ENCODE measurements at regions not wholly inside any gene's neighbourhood (a gene's known extent, or its start where the extent isn't known, plus 50 kb on each side); places are given as distances from the start of the nearest gene placed in this dataset.

DNA sequence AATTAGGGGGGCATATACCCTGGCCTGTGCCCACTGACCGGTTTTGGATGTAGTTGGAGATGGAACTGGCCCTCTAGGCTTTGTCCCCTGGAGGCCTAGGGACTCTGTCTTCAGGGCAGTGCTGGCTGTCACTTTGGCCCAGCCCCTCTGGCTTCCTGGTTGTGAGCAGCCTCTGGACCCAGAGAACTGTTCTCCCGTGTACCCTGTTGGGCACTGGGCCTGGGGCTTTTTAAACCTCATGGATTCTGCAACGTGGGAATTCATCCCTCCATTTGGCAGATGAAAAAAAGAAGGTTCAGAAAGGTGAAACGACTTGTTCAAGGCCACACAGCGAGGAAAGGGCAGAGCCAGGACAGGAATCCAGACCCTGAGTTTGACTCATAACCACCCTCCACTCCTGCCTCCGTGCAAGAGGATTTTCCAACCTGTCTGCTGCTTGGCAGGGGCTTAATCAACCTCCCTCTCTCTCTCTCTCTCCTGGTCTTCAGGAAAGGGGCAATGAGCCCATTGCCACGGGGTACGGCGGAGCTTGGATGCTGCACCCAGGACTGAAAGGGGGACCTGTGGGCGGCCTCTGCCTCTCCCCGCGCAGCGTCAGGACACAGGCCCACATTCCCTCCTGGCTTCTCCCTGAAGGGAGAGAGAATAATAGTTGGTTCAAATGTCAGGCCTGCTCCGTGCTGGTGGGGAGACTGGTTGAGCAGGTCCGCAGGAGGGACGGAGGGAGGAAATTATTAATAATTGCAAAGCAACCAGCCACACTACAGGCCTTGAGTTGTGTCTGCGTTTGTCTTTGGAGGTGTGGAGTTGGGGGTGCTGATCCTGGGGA lies 56.0 kb downstream of the CEBPB start:
- intact Hi-C loops (cut with micrococcal nuclease), result no loop called here
- DNase-seq (peak; percentile 69), ATAC-seq (no peak)
- peak overlapping the region; percentile 52 for H3K4me2 ChIP-seq (ENCODE audit: low read length)
- POLR2A ChIA-PET (ENCODE audit: unreplicated experiment), result no interaction called here
- peaks cover 5% of the 10 kb centered on the region for H3F3A ChIP-seq (ENCODE audit: low read length, unreplicated experiment)
- no peaks in the 10 kb centered on the region for H3K79me2 ChIP-seq (ENCODE audit: low read length)
- no peaks in the 10 kb centered on the region for H3K9me3 ChIP-seq (ENCODE audit: low read length)
- no peaks in the 10 kb centered on the region for H3K27me3 ChIP-seq (ENCODE audit: low read length)
- H3K27ac ChIP-seq (ENCODE audit: low read length), result peak overlapping the region; percentile 75
- CTCF ChIA-PET, result no interaction called here
- no peaks in the 10 kb centered on the region for H4K20me1 ChIP-seq (ENCODE audit: low read length)
- H3K9me2 ChIP-seq (replicated peaks; ENCODE audit: low read length), result no peaks in the 10 kb centered on the region
- no peak for TF ChIP-seq EZH2 (IDR thresholded peaks at IDR 0.05; ENCODE audit: low read length, unreplicated experiment)
- BruUV-seq (replicated peaks), result no TSS peak
- peaks cover 60% of the 10 kb centered on the region for H3K4me1 ChIP-seq (ENCODE audit: insufficient read depth, low read length)
- peak overlapping the region; percentile 26 for H3K9ac ChIP-seq (ENCODE audit: low read length)
- H2AFZ ChIP-seq (ENCODE audit: low read length), result peak overlapping the region; percentile 41
- H3K36me3 ChIP-seq (ENCODE audit: low read depth, low read length), result no peaks in the 10 kb centered on the region
- no peak overlapping the region for H3K4me3 ChIP-seq (ENCODE audit: low read length)

DNA sequence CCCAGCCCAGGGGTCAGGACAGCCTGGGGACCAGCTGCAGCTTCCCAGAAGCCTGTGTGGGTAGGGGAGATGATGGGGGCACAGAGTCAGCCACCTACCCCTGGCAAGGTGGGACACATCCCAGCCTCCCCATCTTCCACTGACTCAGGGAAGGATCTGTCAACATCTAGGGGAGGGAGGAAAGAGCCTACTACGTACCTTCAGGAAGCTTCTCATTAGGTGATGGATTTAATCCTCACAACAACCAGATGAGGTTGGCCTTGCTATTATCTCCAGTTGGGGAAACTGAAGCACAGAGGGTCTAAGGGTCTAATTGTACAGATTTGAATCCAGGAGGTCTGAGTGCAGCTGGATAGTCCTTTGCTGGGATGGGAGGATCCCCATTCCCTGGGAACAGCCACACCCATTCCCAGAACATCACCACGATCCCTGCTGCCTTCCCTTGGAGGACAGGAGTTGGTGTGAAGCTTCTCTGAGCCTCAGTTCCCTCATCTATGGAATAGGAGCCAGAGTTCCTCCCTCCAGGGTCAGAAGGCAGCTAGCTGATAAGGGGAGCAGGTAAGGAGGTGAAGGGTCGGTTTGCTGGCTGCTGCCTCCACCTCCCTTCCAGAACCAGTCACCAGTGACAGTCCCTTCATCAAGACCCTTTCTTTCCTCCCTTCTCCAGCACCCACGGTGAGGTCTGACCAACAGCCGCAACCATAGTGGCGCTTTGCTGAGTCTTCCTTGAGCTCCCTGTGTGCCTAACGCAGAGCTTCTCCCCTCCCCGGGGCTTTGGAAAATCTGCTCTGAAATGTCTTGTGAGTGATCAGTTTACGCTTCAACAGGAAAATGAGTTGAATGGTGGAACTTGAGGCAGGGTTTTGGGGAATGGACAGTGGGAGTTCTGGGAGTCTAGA lies 56.8 kb downstream of the CEBPB start:
- Histone ChIP-seq H3F3A (ENCODE audit: low read length, unreplicated experiment) (peaks cover 5% of the 10 kb centered on the region), H2AFZ (ENCODE audit: low read length) (peak overlapping the region; percentile 41), H4K20me1 (ENCODE audit: low read length) (no peaks in the 10 kb centered on the region), H3K4me1 (ENCODE audit: insufficient read depth, low read length) (peaks cover 68% of the 10 kb centered on the region), H3K4me3 (ENCODE audit: low read length) (no peak overlapping the region), H3K9ac (ENCODE audit: low read length) (0 out of 2 replicates have a peak overlapping the region, but pooled peaks have one; percentile 8), H3K27ac (ENCODE audit: low read length) (peak overlapping the region; percentile 75), H3K4me2 (ENCODE audit: low read length) (peak overlapping the region; percentile 52), H3K27me3 (ENCODE audit: low read length) (no peaks in the 10 kb centered on the region), H3K9me2 (replicated peaks; ENCODE audit: low read length) (no peaks in the 10 kb centered on the region), H3K79me2 (ENCODE audit: low read length) (no peaks in the 10 kb centered on the region), H3K9me3 (ENCODE audit: low read length) (no peaks in the 10 kb centered on the region), H3K36me3 (ENCODE audit: low read depth, low read length) (no peaks in the 10 kb centered on the region)
- no peak for DNase-seq
- TF ChIP-seq, protein P1, sequence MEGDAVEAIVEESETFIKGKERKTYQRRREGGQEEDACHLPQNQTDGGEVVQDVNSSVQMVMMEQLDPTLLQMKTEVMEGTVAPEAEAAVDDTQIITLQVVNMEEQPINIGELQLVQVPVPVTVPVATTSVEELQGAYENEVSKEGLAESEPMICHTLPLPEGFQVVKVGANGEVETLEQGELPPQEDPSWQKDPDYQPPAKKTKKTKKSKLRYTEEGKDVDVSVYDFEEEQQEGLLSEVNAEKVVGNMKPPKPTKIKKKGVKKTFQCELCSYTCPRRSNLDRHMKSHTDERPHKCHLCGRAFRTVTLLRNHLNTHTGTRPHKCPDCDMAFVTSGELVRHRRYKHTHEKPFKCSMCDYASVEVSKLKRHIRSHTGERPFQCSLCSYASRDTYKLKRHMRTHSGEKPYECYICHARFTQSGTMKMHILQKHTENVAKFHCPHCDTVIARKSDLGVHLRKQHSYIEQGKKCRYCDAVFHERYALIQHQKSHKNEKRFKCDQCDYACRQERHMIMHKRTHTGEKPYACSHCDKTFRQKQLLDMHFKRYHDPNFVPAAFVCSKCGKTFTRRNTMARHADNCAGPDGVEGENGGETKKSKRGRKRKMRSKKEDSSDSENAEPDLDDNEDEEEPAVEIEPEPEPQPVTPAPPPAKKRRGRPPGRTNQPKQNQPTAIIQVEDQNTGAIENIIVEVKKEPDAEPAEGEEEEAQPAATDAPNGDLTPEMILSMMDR (conservative IDR thresholded peaks at IDR 0.05; ENCODE audit: low read depth, low read length), result no peak
- TF ChIP-seq EZH2phosphoT487 (IDR thresholded peaks at IDR 0.05; ENCODE audit: borderline replicate concordance, low read length) (no peak), EZH2 (IDR thresholded peaks at IDR 0.05; ENCODE audit: low read length, unreplicated experiment) (no peak)
- intact Hi-C loops (cut with micrococcal nuclease), result no loop called here
- CTCF ChIA-PET, result no interaction called here
- BruUV-seq (replicated peaks), result no TSS peak
- POLR2A ChIA-PET (ENCODE audit: unreplicated experiment), result no interaction called here
- no peak for ATAC-seq

DNA sequence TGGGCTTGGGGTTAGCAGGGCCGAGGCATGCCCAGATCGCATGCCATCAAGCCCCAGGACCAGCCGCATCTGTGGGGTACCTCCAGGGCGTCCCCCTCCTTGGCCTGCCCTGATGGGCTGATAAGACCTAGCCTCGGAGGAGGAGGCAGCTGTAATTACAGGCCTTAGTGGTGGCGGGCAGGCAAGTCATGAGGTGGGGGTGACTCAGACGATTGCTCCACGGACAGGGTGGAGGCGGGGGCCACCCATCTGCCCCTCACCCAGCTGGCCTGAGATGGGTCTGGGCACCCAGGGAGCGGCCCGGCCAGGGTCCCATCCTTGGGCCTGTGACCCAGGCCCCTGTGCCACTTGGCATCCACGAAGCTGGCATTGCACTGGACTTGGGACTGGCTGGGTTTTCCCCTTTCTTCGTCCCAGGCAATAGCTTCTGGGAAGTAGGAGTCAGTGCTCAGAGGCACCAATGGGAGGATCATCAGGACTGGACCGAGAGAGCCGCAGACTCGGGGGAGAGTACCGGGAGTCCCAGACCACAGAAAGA lies 57.5 kb downstream of the CEBPB start:
- POLR2A ChIA-PET (ENCODE audit: unreplicated experiment), result no interaction called here
- H3K36me3 ChIP-seq (ENCODE audit: low read depth, low read length), result no peaks in the 10 kb centered on the region
- CTCF ChIA-PET, result no interaction called here
- H3K4me2 ChIP-seq (ENCODE audit: low read length), result no peak overlapping the region
- BruUV-seq (replicated peaks), result no TSS peak
- ATAC-seq (no peak), DNase-seq (no peak)
- H2AFZ ChIP-seq (ENCODE audit: low read length), result no peak overlapping the region
- H3K79me2 ChIP-seq (ENCODE audit: low read length), result no peaks in the 10 kb centered on the region
- no peaks in the 10 kb centered on the region for H3K9me3 ChIP-seq (ENCODE audit: low read length)
- no peak overlapping the region for H3K4me3 ChIP-seq (ENCODE audit: low read length)
- no peak overlapping the region for H3K27ac ChIP-seq (ENCODE audit: low read length)
- H3K27me3 ChIP-seq (ENCODE audit: low read length), result no peaks in the 10 kb centered on the region
- H3K4me1 ChIP-seq (ENCODE audit: insufficient read depth, low read length), result peaks cover 62% of the 10 kb centered on the region
- intact Hi-C loops (cut with micrococcal nuclease), result no loop called here
- H3K9me2 ChIP-seq (replicated peaks; ENCODE audit: low read length), result no peaks in the 10 kb centered on the region
- no peak overlapping the region for H3K9ac ChIP-seq (ENCODE audit: low read length)
- no peaks in the 10 kb centered on the region for H4K20me1 ChIP-seq (ENCODE audit: low read length)
- peaks cover 5% of the 10 kb centered on the region for H3F3A ChIP-seq (ENCODE audit: low read length, unreplicated experiment)
- TF ChIP-seq, protein P1 (conservative IDR thresholded peaks at IDR 0.05; ENCODE audit: low read depth, low read length), result no peak
- no peak for TF ChIP-seq EZH2 (IDR thresholded peaks at IDR 0.05; ENCODE audit: low read length, unreplicated experiment)
- TF ChIP-seq EZH2phosphoT487 (IDR thresholded peaks at IDR 0.05; ENCODE audit: borderline replicate concordance, low read length), result no peak
